HG02938 (cell line): ENCODE measurements at regions not wholly inside any gene's neighbourhood (a gene's known extent, or its start where the extent isn't known, plus 50 kb on each side); places are given as distances from the start of the nearest gene placed in this dataset.
"Not testable (repeated sequence)": the region's sequence is repeated elsewhere in the genome, so short reads cannot be mapped to it uniquely, and the experiment has no call there.

Experiments used
- ATAC-seq: cut with Tn5 transposase; IDR thresholded peaks from one replicate; pipeline ENCODE4 v1.9.1; 2021; ENCODE audit warnings: mild to moderate bottlenecking, moderate library complexity; ENCODE audit not compliant: unreplicated experiment

DNA sequence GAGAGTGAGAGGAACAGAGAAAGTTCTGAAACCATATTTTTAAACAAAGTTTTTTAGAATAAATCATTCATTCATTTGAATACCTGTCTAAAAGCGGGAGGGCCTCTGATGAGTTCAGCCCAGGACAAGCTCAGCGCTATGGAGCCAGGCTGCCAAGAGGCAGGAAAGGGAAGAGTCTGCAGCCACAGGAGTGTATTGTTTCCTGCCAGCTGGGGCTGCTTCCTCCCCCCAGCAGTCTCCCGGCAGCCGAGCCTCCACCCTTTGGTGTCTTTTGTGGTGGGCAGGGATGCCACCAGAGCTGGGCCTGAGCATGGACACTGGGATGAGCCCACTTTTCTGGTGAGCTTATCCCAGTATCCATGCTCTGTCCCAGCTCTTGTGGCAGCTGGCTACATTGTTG is 199.5 kb upstream of the TPRG1 start:
- ATAC-seq: no peak

GRCh38 chr3:188974856-188975599 is 196.7 kb upstream of the TPRG1 start:
- ATAC-seq: peak; percentile 59

DNA sequence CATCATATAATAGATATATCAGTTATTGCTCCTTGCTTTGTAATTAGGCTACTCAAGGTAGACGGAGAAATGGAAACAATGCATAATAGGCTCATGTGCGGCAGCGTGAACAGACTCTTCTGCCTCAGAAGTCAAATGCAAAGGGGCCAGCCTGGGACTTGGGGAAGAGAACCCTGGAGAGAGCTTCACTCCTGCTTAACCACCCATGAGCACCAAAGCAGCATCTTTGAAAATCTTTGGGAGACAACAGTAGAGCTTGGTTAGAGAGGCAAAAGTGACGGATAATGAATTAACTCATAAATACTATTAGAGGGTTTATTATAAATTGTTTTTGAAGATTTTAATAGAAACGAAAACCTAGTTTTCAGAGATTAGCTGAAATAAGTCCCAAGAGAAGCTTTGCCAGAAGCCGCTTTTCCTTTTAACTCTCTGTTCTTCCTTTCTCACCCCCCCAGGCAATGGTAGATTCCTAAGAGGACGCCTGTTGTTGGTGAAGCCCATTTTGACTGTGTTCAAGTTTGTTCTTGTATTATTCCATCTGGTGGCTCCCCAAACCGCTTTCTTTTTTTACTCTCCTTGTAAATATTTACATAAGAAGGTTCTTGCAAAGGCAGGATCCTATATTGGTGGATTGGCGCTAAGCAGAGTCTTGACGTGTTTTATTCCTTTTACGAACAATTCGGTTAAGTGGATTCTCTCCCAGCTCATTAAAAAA is 196.0 kb upstream of the TPRG1 start:
- ATAC-seq: no peak

DNA sequence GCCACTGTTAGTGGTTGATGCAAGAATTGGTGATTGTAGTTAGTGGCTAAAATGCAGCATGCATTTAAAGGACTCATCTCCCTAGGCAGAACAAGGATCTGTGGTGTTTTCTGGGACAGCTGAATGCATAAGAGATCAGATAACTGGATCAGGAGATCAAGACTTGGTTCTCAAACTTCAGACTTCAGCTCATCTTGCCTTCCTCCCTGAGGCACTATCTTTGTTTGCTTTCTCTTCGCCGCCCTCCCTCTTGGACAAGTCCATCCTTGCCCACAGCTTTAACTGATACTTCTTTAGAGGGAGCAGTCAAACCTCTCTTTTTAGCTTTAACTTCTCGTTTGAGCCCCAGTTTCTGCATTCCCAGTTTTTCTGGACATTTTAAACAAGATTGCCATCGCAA is 195.4 kb upstream of the TPRG1 start:
- no peak for ATAC-seq

DNA sequence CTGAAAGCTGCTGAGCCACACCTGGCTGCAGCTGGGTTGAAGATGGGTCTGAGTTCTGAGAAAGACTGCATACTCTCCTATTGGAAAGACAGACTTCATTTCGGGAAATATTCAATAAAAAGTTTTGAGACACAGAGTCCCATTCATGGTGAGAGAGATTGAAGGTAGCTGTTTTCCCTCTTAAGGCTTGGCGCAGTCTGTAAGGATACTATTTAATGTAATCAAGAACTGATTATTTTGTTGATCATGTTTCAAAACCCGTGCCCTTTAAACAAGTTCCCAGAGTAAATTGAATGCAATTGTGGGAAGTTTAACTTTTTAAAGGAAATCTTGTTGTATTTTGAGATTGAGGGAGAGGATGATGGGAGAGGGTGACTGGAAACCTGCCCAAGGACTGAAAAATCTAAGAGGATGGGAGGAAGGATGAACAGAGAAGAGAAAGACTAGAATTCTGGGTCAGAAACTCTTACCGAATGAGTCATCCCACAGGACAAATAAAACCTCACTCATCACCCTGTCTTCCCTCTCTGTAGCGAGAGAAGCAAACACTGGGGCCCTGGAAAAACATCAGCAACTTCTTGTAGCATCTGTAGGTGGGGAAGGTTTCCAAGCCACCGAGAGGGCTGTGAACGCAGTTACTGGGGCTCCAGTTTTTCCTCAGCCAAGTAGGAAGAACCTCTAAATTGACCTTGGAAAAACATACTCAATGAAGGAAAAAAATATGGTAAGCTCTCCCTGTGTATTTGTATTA is 193.2 kb upstream of the TPRG1 start:
- ATAC-seq: no peak

DNA sequence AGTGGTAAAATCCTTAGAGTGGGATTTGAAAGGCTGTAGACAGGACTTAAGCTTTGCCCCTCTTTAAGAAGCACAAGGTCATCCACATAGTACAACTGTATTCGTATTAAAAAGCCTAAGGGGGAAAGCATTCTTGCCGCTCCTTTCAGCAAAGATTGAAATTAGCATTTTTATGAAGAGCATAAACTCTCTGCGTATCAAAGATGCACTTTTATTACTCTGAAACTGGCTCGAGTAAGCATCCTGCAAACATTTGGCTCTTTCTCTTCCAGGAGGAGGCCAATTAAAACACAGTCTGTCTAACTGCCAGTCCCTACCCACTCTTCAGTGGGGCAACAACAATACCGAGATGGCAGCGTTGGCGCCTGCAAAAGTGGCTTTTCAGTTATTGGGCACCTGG is 192.5 kb upstream of the TPRG1 start:
- no peak for ATAC-seq

DNA sequence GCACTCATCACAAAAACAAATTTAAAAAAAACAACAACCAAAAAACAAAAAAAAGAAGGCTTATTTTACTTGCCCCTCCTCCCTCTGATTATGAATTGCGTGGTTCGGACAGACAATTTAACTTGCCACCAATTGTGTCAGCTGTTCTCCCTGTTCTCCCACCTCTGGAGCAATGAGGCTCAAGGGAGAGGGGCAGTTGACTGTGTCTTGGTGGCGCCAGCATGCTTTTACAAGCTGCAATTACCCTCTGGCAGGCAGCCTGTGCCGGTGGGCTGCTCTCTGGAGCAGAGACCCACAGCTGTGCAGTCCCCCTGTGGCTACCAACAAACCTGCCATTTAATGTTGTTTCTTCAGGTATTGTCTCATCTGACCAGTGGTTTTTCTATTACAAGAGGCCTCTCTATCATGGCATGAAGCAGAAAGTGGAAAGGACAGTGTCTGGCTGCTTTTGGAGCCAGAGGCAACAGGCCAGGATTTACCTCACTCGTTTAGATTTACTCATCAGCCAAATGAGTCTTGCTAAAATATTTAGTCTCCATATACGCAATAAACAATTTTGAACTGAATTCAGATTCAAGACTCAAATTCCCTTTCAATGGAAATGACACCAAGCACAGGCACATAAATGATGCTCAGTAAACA is 192.0 kb upstream of the TPRG1 start:
- ATAC-seq: no peak

- ATAC-seq: no peak
Observed at GRCh38 chr3:188993181-188993580, 178.6 kb upstream of the TPRG1 start.

DNA sequence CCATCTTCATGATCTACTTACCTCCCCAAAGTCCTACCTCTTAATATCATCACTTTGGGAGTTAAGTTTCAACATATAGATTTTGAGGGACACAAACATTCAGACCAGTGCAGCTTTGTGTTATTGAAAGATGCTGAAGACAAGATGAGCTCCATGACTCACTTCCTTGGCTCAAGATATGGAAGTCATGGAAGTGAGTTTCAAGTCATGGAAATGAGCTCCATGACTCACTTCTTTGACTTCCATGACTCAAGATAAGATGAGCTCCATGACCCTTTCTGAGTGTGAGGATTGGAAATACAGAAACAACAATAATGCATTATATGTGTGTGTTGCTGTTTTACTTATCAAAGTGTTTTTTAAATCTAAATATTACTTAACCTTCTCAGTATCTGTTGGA is 170.2 kb upstream of the TPRG1 start:
- ATAC-seq: no peak

DNA sequence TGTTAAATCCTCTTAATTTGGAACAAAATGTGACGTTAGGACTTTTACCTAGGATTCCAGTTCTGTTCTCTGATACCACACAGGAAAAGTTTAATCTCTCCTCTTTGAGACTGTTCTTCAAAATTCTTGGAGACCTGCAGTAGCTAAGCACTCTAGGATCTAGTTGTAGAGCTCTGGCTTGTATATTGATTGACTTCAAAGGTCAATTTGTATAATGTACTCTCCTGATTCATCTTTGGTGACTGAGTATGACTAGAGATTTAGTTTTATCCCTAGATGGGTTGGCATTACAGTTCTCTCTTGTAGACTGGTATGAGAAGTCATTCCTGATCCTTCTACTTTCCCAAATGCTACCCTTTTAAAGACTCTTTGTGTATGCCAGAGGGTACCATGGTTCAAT is 168.4 kb upstream of the TPRG1 start:
- no peak for ATAC-seq

GRCh38 chr3:189013224-189013888 is 158.4 kb upstream of the TPRG1 start:
- no peak for ATAC-seq

GRCh38 chr3:189014526-189014925 is 157.2 kb upstream of the TPRG1 start:
- no peak for ATAC-seq

GRCh38 chr3:189022576-189023466 is 148.9 kb upstream of the TPRG1 start:
- ATAC-seq: not testable (repeated sequence)

DNA sequence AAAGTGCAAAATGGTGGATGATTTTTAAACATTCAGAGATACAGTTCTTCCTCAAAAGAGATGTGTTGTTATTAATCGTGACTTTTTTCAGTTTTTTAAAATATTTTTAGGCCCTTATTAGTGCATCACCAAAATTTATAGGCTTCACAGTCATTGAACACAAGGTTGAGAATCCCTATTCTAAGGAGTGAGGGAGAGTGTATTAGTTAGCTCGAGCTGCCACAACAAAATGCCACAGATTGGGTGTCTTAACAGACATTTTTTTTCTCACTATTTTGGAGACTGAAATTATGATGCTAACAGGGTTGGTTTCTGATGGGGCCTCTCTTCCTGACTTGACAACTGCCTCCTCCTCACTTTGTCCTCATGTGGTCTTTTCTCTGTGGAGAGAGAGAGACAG is 145.9 kb upstream of the TPRG1 start:
- no peak for ATAC-seq

DNA sequence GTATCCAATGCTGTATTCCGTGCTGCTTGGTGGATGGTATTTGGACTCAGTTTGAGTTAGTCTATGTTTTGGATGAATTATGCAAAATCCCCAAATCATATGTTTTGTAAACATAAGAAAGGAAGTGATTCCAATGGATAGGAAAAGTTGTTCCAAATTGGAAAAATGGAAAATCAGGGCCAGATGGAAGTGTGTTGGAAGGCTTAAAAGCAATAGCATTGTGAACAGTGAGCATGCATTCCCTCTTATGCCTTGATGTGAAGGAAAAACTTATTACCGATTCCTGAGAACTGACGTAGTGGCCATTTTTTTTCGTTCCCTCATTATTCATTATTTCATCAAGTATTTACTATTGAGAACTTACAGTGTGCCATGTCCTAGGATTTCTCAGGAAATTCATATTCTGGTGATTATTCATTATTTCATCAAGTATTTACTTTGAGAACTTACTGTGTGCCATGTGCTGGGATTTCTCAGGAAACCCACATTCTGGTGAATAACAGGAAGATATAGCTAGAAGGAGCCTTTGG is 144.1 kb upstream of the TPRG1 start:
- no peak for ATAC-seq

DNA sequence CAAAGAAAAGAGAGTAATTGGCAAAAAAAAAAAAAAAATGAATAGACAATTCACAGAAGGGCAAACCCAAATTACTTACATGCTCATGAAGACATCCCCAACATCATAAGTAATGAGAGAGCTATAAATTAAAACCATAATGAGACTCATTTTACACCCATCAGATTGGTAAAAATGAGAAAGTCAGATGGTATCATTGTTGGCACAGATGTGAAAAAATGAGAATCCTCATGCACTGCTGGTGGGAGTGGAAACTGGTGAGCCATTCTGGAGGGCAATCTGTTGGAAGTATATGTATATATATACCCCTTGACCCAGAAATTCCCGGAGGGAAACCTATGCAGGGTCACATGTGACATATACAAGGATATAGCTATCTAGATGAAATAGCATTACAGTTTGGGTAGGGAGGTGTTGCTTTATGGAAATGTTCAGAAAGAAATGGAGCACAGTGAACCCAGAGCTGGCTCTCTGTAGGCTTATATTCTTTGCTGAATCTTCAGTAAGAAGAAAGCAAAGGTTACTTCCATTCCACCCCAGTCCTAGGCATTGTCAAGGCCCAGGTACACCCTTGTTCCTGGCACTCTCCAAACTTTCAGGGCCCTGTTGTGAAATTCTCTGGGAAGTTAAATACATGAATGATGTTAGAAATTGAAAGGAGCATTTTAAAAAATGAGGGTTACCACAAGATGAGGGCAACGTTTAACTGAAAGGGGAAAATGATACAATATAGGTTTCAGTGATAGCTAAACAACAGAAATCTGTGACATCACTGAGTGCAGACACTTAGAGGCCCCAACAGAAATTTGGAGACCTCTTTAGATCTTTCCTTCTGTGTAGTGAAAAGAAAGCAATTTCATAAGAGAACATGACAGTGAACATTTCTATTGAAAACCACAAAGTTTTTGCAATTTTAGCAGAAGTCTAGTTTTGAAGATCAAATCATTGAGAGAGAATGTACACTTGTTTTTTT is 132.7 kb upstream of the TPRG1 start:
- no peak for ATAC-seq

- no peak for ATAC-seq
Observed at GRCh38 chr3:189040656-189041335, 131.0 kb upstream of the TPRG1 start.
